GM12874 (cell line): ENCODE measurements at regions not wholly inside any gene's neighbourhood (a gene's known extent, or its start where the extent isn't known, plus 50 kb on each side); places are given as distances from the start of the nearest gene placed in this dataset.

Source experiments
- CTCF ChIP-seq: IDR thresholded peaks from 2 replicates; pipeline ENCODE4 v1.5.1; 2011; ENCODE audit warnings: low read depth, mild to moderate bottlenecking, control low read depth, low read length, moderate library complexity; ENCODE audit not compliant: insufficient read depth

- TF ChIP-seq CTCF = no peak
These were observed 250.3 kb upstream of the SEMA6A start for GRCh38 chr5:116824751-116825438.

GRCh38 chr5:116814626-116815385 is 240.2 kb upstream of the SEMA6A start:
- no peak for TF ChIP-seq CTCF

GRCh38 chr5:116813906-116814305 is 239.3 kb upstream of the SEMA6A start:
- TF ChIP-seq CTCF = no peak

GRCh38 chr5:116813356-116813755 is 238.7 kb upstream of the SEMA6A start:
- TF ChIP-seq CTCF = no peak

GRCh38 chr5:116810951-116811350 is 236.3 kb upstream of the SEMA6A start:
- TF ChIP-seq CTCF = no peak

- no peak for TF ChIP-seq CTCF
These were observed 232.2 kb upstream of the SEMA6A start for GRCh38 chr5:116806836-116807235.

GRCh38 chr5:116799401-116799800 is 224.8 kb upstream of the SEMA6A start:
- TF ChIP-seq CTCF = no peak
